Stomach smooth muscle (tissue), 2 donors: ENCODE measurements at regions not wholly inside any gene's neighbourhood (a gene's known extent, or its start where the extent isn't known, plus 50 kb on each side); places are given as distances from the start of the nearest gene placed in this dataset.

ENCODE experiments used
- H3K27ac ChIP-seq: one replicate; pipeline ENCODE4 v1.7.0; 2013; ENCODE audit warnings: mild to moderate bottlenecking, low read length, inconsistent platforms
- H3K27me3 ChIP-seq, 2 donors: one replicate each; pipeline ENCODE4 v1.7.0; 2013; ENCODE audit warnings: low read length in 2 of 2; ENCODE audit not compliant: insufficient read depth in 2 of 2, control insufficient read depth in 1 of 2
- H3K36me3 ChIP-seq, 2 donors: one replicate each; pipeline ENCODE4 v1.7.0; 2013; ENCODE audit warnings: low read length in 2 of 2; ENCODE audit not compliant: control insufficient read depth in 2 of 2, insufficient read depth in 2 of 2
- H3K4me1 ChIP-seq: one replicate; pipeline ENCODE4 v1.7.0; 2013; ENCODE audit warnings: low read length; ENCODE audit not compliant: control insufficient read depth, insufficient read depth
- H3K4me3 ChIP-seq, 2 donors: one replicate each; pipeline ENCODE4 v1.7.0; 2013; ENCODE audit warnings: low read length in 2 of 2
- H3K9ac ChIP-seq, 2 donors: one replicate each; pipeline ENCODE4 v1.7.0; 2013; ENCODE audit warnings: low read length in 2 of 2, mild to moderate bottlenecking in 1 of 2
- H3K9me3 ChIP-seq, 2 donors: one replicate each; pipeline ENCODE4 v1.7.0; 2013; ENCODE audit warnings: low read length in 2 of 2; ENCODE audit not compliant: control insufficient read depth in 2 of 2
- donor health status: healthy.
- donor health status: Pancreatic carcinoma.

DNA sequence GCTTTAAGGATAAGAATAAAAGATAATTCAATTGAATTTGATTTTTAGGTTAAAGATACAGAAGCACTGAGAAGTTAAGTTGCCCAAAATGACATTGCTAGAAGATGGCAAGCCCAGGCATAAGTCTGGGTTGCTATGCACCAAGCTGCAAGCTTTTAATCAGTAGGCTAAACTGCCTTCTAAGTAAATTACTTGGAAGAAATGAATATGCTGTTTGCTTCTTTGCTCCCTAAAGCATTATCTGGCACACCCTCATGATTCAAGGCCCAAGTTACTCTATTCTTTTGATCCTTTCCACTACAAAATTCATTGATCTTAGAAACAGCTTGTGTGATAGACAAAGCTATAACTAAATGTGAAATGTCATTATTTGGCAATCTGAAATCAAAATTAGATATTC, 1991.1 kb downstream of the ARAP2 start:
- Histone ChIP-seq H3K4me1 (no peaks in the 10 kb centered on the region), H3K4me3 (no peak overlapping the region), H3K27ac (no peak overlapping the region), H3K9me3 (no peaks in the 10 kb centered on the region), H3K27me3 (no peaks in the 10 kb centered on the region), H3K9ac (no peak overlapping the region), H3K36me3 (no peaks in the 10 kb centered on the region)

DNA sequence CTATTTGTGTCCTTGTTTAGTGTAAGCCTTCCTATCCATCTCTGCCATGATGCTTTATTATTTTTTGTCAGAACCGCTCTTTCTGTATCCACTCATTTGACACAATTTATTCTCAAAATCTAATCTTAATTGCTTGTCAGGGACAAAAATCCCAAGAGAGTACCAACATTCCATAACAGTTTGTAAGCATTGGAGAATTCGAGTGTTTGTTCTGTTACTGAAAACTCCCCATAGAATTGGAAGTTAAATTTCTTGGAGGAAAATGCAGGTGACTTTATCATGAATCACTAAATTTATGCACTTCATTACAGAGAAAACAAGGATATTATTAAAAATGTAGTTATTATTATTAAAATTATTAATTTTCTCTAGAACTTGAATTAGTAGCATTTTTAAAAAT, 1986.1 kb downstream of the ARAP2 start:
- Histone ChIP-seq H3K36me3 (no peaks in the 10 kb centered on the region), H3K9ac (no peak overlapping the region), H3K9me3 (no peaks in the 10 kb centered on the region), H3K4me1 (no peaks in the 10 kb centered on the region), H3K27ac (no peak overlapping the region), H3K4me3 (no peak overlapping the region), H3K27me3 (no peaks in the 10 kb centered on the region)

DNA sequence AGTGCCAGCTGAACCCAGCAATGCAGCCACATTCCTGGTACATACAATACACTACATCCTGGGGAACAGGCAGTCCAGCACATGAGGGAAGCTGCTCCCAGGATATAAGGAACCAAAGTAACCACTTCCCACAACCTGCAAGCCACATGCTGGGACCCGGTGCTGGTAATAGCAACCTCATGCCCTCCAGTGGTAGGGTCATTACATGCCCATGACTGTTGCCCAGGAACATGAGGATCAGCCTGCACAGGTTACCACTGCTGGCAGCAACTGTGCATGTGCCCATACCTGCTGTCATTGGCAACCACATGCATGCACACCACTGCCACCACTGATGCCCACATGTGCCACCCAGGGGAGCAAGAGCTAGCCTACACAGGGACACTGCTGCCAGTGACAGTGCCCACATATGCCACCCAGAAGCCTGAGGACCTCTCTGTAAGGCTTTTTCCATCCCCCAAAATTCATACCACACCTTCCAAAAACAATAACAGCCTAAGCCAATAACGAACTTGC, 1982.5 kb downstream of the ARAP2 start:
- no peak overlapping the region for H3K4me3 ChIP-seq
- no peaks in the 10 kb centered on the region for H3K36me3 ChIP-seq
- no peak overlapping the region for H3K9ac ChIP-seq
- no peak overlapping the region for H3K27ac ChIP-seq
- H3K9me3 ChIP-seq, result no peaks in the 10 kb centered on the region
- no peaks in the 10 kb centered on the region for H3K4me1 ChIP-seq
- no peaks in the 10 kb centered on the region for H3K27me3 ChIP-seq

DNA sequence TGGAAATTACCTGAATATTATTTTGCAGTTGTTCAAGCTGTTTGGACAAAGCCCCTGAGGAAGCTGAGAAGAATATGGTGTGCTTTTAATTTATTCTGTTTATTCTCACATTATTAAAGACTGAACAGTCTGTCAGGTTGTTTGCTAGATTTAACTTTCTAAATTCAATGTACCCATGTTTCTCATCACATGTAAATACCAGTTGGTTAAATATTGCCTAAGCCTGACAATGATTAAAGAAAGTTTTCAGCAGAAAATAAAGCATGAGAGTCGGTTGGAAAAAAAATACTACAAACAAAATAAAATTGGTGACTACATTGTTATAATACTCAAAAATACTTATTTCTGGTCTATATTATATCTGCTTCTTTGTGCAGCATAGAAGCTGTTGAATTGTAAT, 1974.7 kb downstream of the ARAP2 start:
- Histone ChIP-seq H3K27me3 (no peaks in the 10 kb centered on the region), H3K9me3 (no peaks in the 10 kb centered on the region), H3K4me1 (no peaks in the 10 kb centered on the region), H3K4me3 (no peak overlapping the region), H3K9ac (no peak overlapping the region), H3K27ac (no peak overlapping the region), H3K36me3 (no peaks in the 10 kb centered on the region)

DNA sequence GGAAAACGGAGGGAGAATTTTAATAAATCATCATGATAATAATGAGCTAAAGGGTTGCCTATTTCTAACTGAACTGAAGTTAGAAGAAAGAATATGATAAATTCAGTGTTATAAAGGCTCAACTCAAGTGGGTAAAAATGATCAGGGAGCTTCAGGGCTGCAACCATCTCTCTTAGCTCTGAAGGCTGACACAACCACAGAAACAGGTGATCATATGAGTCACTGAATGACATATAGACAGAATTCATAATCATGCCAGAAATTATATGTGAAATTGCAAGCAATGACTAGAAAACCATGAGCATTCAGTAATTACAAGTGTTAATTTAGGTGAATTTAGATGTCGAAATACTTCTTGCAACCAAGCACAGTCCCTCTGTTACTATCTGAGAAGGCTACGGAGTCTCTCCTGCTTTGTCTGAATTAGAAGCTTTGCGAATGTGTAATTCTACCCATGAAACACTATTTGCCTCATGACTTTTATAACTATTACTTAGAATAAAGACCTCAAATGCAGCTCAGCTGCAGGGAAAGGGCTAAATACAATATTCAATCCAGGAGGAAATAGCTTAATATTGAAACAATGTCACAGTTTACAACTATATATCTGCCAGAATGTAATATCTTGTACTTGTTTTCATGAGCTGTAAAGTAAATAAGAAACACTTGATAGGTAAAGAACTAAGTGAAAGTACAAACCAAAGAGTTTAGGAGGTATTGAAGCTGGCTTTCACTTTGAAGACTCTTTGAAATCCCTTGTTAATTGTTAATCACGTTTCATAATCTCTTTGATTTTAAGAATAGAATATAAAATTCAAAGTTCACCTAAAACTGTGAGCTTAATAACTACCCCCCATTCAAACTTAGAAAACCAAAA, 1972.6 kb downstream of the ARAP2 start:
- Histone ChIP-seq H3K27ac (no peak overlapping the region), H3K36me3 (no peaks in the 10 kb centered on the region), H3K4me3 (no peak overlapping the region), H3K4me1 (no peaks in the 10 kb centered on the region), H3K9me3 (no peaks in the 10 kb centered on the region), H3K27me3 (no peaks in the 10 kb centered on the region), H3K9ac (no peak overlapping the region)

DNA sequence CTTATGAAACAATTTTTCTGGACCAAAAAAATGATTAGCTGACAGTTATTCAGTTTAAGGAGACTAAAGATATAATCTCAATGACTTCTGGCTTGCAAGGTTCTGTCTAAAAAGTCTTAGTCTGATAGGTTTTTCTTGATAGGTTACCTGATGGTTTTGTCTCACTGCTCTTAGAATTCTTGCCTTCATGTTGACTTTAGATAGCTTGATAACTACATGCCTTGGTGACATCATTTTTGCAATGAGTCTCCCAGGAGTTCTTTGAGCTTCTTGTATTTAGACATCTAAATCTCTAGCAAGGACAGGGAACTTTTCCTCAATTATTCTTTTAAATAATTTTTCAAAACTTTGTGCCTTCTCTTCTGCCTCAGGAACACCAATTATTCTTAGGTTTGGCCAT, 1965.3 kb downstream of the ARAP2 start:
- H3K36me3 ChIP-seq, result no peaks in the 10 kb centered on the region
- no peak overlapping the region for H3K4me3 ChIP-seq
- H3K9me3 ChIP-seq, result no peaks in the 10 kb centered on the region
- H3K27me3 ChIP-seq, result no peaks in the 10 kb centered on the region
- no peak overlapping the region for H3K27ac ChIP-seq
- no peak overlapping the region for H3K9ac ChIP-seq
- no peaks in the 10 kb centered on the region for H3K4me1 ChIP-seq

DNA sequence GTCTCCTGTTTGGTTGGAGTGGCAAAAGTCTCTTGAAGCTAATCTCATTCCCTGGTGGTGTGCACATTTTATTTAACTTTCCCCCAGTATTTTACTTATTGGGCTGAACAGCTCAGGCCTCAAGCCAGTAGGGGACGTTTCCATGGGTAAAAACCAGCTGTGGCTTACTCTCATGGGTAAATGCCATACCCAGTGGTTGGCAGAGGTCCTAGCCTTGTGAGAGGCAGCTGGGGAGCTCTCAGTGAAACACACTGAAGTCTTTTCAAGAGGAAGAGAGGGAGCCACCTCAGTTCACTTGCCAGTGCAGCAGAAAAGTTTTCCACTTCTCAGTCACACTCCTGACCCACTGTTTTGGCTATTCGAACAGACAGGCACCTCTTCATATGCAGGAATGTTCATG, 1964.2 kb downstream of the ARAP2 start:
- H3K36me3 ChIP-seq, result no peaks in the 10 kb centered on the region
- no peak overlapping the region for H3K27ac ChIP-seq
- no peaks in the 10 kb centered on the region for H3K4me1 ChIP-seq
- no peak overlapping the region for H3K4me3 ChIP-seq
- no peaks in the 10 kb centered on the region for H3K9me3 ChIP-seq
- H3K27me3 ChIP-seq, result no peaks in the 10 kb centered on the region
- no peak overlapping the region for H3K9ac ChIP-seq

DNA sequence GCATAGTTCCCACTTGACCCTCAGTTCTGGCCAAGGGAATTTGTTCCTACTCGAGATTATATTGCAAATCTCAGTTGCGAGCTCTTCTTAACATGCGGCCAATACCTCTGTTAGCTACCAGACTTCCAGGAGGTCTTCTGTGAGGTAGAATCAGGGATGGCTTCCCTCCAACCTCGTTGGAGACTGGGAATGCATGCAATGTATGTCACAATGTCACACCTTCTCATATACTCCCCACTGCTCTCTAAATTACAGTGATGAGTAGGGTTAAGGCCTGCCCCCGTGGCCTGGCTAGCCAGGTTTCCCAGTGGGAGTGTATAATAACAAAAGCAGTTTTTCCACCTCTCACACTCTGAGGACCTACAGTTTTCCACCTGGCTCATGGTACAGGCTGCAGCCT, 1962.5 kb downstream of the ARAP2 start:
- H3K9ac ChIP-seq, result no peak overlapping the region
- H3K4me1 ChIP-seq, result no peaks in the 10 kb centered on the region
- no peaks in the 10 kb centered on the region for H3K9me3 ChIP-seq

DNA sequence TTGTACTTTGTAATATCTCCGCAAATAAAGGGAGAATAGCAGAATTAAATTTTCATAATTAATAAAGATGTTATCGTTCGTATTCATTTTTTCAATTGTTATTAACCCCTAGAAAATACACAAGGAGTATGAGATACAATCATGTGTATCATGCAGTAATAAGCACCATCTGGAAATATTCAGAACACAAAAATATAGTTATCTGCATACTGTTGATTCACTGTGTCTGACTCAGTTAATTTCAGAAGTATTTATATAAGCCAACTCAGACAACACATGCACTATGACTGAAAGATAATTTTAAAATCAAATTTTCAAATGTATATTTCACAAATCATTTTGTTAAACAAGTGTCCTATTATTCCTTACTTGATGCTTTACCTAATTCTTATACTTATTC, 1954.8 kb downstream of the ARAP2 start:
- Histone ChIP-seq H3K4me3 (no peak overlapping the region), H3K4me1 (no peaks in the 10 kb centered on the region), H3K9ac (no peak overlapping the region), H3K27me3 (no peaks in the 10 kb centered on the region), H3K27ac (no peak overlapping the region), H3K36me3 (no peaks in the 10 kb centered on the region), H3K9me3 (no peaks in the 10 kb centered on the region)

More for the DNA sequence above, 1962.5 kb downstream of the ARAP2 start:
- H3K27ac ChIP-seq, result no peak overlapping the region
- no peaks in the 10 kb centered on the region for H3K36me3 ChIP-seq
- H3K4me3 ChIP-seq, result no peak overlapping the region
- H3K27me3 ChIP-seq, result no peaks in the 10 kb centered on the region

DNA sequence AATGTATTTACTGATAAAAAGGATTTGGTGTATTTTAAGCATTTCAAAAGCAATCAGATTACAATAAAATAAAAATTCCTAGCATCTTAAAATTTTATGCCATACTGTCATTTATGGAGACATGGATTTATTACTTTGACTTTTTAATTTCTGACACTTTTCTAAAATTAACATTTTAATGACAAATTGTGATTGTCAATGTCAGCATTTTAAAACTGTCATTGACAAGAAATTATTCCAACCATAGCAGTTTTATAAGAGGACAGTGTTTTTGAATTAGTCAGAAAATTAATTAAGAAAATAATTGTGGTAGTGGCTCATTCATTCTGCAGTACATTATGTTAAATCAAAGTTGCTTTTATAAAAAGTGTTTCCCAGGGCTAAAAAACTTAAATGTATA, 1954.4 kb downstream of the ARAP2 start:
- H3K27me3 ChIP-seq, result no peaks in the 10 kb centered on the region
- H3K9ac ChIP-seq, result no peak overlapping the region
- H3K4me1 ChIP-seq, result no peaks in the 10 kb centered on the region
- H3K4me3 ChIP-seq, result no peak overlapping the region
- H3K9me3 ChIP-seq, result no peaks in the 10 kb centered on the region
- no peak overlapping the region for H3K27ac ChIP-seq
- no peaks in the 10 kb centered on the region for H3K36me3 ChIP-seq

DNA sequence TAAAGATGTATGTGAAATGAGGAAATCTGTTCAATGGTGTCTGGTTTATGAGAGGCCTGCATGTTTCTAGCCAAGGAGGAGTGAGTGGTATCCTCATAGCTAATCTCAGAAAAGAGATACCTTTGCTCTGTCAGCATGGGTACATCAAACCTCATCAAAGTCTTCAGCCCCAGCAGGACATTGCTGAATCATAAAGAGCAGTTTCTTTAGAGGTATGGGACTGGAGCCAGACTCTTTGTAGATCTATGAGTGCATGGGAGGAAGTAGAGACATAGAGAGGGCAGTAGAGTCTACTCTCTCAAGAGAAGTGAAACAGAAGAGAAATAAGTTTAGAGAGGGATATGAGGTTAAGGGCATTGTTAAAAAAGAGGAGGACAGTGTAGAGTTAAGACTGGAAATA, 1950.9 kb downstream of the ARAP2 start:
- no peak overlapping the region for H3K9ac ChIP-seq
- no peaks in the 10 kb centered on the region for H3K4me1 ChIP-seq
- H3K4me3 ChIP-seq, result no peak overlapping the region
- no peak overlapping the region for H3K27ac ChIP-seq
- H3K9me3 ChIP-seq, result no peaks in the 10 kb centered on the region
- H3K36me3 ChIP-seq, result no peaks in the 10 kb centered on the region
- no peaks in the 10 kb centered on the region for H3K27me3 ChIP-seq
